Hepatocyte (in vitro differentiated cells): ENCODE measurements at regions not wholly inside any gene's neighbourhood (a gene's known extent, or its start where the extent isn't known, plus 50 kb on each side); places are given as distances from the start of the nearest gene placed in this dataset.

Experiments used
- EZH2 ChIP-seq: fragments of 200-600 bp; sonication (generic); IDR thresholded peaks from 2 replicates; pipeline ENCODE4 v1.6.1; 2016; ENCODE audit warnings: antibody characterized with exemption, mild to moderate bottlenecking, borderline replicate concordance
- EZH2phosphoT487 ChIP-seq: fragments of 200-600 bp; sonication (generic); IDR thresholded peaks from one replicate; pipeline ENCODE4 v1.6.1; 2018; ENCODE audit warnings: antibody characterized with exemption, mild to moderate bottlenecking, low read depth, moderate library complexity; ENCODE audit not compliant: unreplicated experiment, severe bottlenecking
- TF ChIP-seq, protein P1 (sequence below): fragments of 200-600 bp; sonication (generic); IDR thresholded peaks from 2 replicates; pipeline ENCODE4 v1.5.1; 2016; ENCODE audit warnings: antibody characterized with exemption, mild to moderate bottlenecking; ENCODE audit not compliant: poor library complexity

DNA sequence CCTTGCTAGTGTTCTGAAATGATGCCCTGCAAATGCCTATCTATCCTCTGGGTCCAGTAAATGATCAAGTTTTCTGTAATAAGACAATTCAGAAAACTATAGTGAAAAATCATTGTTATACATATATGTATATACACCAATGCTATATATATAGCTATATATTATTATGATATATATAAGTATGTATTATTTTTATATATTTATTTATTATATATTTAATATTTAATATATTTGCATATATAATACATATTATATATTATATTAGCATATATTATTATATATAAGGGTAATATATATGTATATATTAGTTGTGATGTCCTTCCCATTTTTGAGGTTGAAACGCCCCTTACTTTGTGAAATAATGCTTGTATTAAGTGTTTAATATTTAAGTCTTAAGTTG lies 181.4 kb upstream of the CACNA2D1 start:
- TF ChIP-seq, protein P1, sequence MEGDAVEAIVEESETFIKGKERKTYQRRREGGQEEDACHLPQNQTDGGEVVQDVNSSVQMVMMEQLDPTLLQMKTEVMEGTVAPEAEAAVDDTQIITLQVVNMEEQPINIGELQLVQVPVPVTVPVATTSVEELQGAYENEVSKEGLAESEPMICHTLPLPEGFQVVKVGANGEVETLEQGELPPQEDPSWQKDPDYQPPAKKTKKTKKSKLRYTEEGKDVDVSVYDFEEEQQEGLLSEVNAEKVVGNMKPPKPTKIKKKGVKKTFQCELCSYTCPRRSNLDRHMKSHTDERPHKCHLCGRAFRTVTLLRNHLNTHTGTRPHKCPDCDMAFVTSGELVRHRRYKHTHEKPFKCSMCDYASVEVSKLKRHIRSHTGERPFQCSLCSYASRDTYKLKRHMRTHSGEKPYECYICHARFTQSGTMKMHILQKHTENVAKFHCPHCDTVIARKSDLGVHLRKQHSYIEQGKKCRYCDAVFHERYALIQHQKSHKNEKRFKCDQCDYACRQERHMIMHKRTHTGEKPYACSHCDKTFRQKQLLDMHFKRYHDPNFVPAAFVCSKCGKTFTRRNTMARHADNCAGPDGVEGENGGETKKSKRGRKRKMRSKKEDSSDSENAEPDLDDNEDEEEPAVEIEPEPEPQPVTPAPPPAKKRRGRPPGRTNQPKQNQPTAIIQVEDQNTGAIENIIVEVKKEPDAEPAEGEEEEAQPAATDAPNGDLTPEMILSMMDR: no peak
- no peak for TF ChIP-seq EZH2phosphoT487
- TF ChIP-seq EZH2: no peak
